SK-N-SH (cell line): ENCODE measurements at regions not wholly inside any gene's neighbourhood (a gene's known extent, or its start where the extent isn't known, plus 50 kb on each side); places are given as distances from the start of the nearest gene placed in this dataset.

Experiments used
- CHD2 ChIP-seq: fragments of 150-350 bp; IDR thresholded peaks from 2 replicates; pipeline ENCODE4 v1.6.1; 2018; ENCODE audit warnings: low read length; ENCODE audit not compliant: partially characterized antibody
- EP300 ChIP-seq, 2 experiments: IDR thresholded peaks; 2 replicates each; pipeline versions ENCODE4 v1.4.0 to v1.6.1; 2012; ENCODE audit warnings: borderline replicate concordance in 1 of 2, low read depth in 1 of 2, low read length in 1 of 2
- EZH2phosphoT487 ChIP-seq: fragments of 200-600 bp; sonication (generic); IDR thresholded peaks from 2 replicates; pipeline ENCODE4 v1.6.1; 2017; ENCODE audit warnings: low read depth, mixed run types, mild to moderate bottlenecking, antibody characterized with exemption, moderate library complexity, borderline replicate concordance
- GABPA ChIP-seq: IDR thresholded peaks from 2 replicates; pipeline ENCODE4 v1.4.0; 2012; ENCODE audit warnings: low read depth, mild to moderate bottlenecking
- JUND ChIP-seq: IDR thresholded peaks from 2 replicates; pipeline ENCODE4 v1.4.0; 2012
- MEF2A ChIP-seq: IDR thresholded peaks from 2 replicates; pipeline ENCODE4 v1.4.0; 2012; ENCODE audit warnings: low read depth, borderline replicate concordance
- MXI1 ChIP-seq: IDR thresholded peaks from 2 replicates; pipeline ENCODE4 v1.6.1; 2012; ENCODE audit warnings: mild to moderate bottlenecking, low read depth, low read length, improper control_type of control experiment
- RAD21 ChIP-seq: IDR thresholded peaks from 2 replicates; pipeline ENCODE4 v1.6.1; 2012; ENCODE audit warnings: mild to moderate bottlenecking, low read length
- SIN3A ChIP-seq: IDR thresholded peaks from 2 replicates; pipeline ENCODE4 v1.6.1; 2012; ENCODE audit warnings: low read depth, mild to moderate bottlenecking, low read length, moderate library complexity, borderline replicate concordance
- SMC3 ChIP-seq: IDR thresholded peaks from 2 replicates; pipeline ENCODE4 v1.6.1; 2012; ENCODE audit warnings: low read depth, low read length, improper control_type of control experiment
- TAF1 ChIP-seq: IDR thresholded peaks from 2 replicates; pipeline ENCODE4 v1.6.1; 2012; ENCODE audit warnings: low read depth, mild to moderate bottlenecking, low read length, moderate library complexity, borderline replicate concordance
- TF ChIP-seq, protein P1 (sequence below): fragments of 200-600 bp; sonication (generic); IDR thresholded peaks from 2 replicates; pipeline ENCODE4 v1.6.1; 2017; ENCODE audit warnings: antibody characterized with exemption, mild to moderate bottlenecking, moderate library complexity
- TF ChIP-seq, protein P2 (sequence below): fragments of 150-350 bp; IDR thresholded peaks from 2 replicates; pipeline ENCODE4 v1.6.1; 2017; ENCODE audit warnings: antibody characterized with exemption, low read length, low read depth, borderline replicate concordance
- TF ChIP-seq, protein P3 (sequence below): IDR thresholded peaks from 2 replicates; pipeline ENCODE4 v1.6.1; 2012; ENCODE audit warnings: mild to moderate bottlenecking, low read depth, low read length, moderate library complexity

DNA sequence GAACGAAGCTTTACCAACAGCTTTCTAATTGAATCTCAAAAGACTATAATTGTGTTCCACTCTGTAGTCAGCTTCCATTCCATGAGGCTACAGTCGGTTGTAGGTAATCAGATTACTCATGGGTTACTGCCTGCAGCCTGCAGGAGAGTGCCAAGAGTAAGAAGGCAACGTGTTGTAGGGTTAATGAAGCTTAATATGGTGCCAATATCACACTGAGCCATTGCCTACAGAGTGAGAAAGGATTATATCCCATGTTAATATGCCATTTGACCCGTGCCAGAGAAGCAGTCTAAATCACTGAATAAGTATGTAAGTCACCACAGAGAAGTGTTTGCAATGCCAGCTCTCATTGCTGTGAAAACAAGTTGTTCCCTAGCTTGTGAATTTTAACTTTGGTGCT, 734.5 kb upstream of the ACVR2A start:
- TF ChIP-seq TAF1 (no peak), SMC3 (no peak), SIN3A (no peak), MEF2A (no peak), CHD2 (no peak), MXI1 (no peak), GABPA (no peak), EZH2phosphoT487 (no peak), EP300 (IDR thresholded peaks at IDR 0.05; ENCODE audit: borderline replicate concordance in 1 of 2, low read depth in 1 of 2, low read length in 1 of 2) (no peak), JUND (no peak), RAD21 (no peak)
- TF ChIP-seq, protein P1, sequence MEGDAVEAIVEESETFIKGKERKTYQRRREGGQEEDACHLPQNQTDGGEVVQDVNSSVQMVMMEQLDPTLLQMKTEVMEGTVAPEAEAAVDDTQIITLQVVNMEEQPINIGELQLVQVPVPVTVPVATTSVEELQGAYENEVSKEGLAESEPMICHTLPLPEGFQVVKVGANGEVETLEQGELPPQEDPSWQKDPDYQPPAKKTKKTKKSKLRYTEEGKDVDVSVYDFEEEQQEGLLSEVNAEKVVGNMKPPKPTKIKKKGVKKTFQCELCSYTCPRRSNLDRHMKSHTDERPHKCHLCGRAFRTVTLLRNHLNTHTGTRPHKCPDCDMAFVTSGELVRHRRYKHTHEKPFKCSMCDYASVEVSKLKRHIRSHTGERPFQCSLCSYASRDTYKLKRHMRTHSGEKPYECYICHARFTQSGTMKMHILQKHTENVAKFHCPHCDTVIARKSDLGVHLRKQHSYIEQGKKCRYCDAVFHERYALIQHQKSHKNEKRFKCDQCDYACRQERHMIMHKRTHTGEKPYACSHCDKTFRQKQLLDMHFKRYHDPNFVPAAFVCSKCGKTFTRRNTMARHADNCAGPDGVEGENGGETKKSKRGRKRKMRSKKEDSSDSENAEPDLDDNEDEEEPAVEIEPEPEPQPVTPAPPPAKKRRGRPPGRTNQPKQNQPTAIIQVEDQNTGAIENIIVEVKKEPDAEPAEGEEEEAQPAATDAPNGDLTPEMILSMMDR, result no peak
- TF ChIP-seq, protein P2, sequence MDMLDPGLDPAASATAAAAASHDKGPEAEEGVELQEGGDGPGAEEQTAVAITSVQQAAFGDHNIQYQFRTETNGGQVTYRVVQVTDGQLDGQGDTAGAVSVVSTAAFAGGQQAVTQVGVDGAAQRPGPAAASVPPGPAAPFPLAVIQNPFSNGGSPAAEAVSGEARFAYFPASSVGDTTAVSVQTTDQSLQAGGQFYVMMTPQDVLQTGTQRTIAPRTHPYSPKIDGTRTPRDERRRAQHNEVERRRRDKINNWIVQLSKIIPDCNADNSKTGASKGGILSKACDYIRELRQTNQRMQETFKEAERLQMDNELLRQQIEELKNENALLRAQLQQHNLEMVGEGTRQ, result no peak
- TF ChIP-seq, protein P3, sequence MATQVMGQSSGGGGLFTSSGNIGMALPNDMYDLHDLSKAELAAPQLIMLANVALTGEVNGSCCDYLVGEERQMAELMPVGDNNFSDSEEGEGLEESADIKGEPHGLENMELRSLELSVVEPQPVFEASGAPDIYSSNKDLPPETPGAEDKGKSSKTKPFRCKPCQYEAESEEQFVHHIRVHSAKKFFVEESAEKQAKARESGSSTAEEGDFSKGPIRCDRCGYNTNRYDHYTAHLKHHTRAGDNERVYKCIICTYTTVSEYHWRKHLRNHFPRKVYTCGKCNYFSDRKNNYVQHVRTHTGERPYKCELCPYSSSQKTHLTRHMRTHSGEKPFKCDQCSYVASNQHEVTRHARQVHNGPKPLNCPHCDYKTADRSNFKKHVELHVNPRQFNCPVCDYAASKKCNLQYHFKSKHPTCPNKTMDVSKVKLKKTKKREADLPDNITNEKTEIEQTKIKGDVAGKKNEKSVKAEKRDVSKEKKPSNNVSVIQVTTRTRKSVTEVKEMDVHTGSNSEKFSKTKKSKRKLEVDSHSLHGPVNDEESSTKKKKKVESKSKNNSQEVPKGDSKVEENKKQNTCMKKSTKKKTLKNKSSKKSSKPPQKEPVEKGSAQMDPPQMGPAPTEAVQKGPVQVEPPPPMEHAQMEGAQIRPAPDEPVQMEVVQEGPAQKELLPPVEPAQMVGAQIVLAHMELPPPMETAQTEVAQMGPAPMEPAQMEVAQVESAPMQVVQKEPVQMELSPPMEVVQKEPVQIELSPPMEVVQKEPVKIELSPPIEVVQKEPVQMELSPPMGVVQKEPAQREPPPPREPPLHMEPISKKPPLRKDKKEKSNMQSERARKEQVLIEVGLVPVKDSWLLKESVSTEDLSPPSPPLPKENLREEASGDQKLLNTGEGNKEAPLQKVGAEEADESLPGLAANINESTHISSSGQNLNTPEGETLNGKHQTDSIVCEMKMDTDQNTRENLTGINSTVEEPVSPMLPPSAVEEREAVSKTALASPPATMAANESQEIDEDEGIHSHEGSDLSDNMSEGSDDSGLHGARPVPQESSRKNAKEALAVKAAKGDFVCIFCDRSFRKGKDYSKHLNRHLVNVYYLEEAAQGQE, result no peak
